Muscle of back (tissue), 3 donors: ENCODE measurements at regions not wholly inside any gene's neighbourhood (a gene's known extent, or its start where the extent isn't known, plus 50 kb on each side); places are given as distances from the start of the nearest gene placed in this dataset.

Experiments
- DNase-seq, 3 donors: peaks; one replicate each; pipeline versions ENCODE4 v3.0.0 to v3.0.0-alpha.2; 2013

- no peak for DNase-seq
Observed at GRCh38 chr7:116446212-116446855, 53.2 kb upstream of the CAV2 start.

GRCh38 chr7:116447436-116447835, 52.1 kb upstream of the CAV2 start:
- no peak for DNase-seq

DNA sequence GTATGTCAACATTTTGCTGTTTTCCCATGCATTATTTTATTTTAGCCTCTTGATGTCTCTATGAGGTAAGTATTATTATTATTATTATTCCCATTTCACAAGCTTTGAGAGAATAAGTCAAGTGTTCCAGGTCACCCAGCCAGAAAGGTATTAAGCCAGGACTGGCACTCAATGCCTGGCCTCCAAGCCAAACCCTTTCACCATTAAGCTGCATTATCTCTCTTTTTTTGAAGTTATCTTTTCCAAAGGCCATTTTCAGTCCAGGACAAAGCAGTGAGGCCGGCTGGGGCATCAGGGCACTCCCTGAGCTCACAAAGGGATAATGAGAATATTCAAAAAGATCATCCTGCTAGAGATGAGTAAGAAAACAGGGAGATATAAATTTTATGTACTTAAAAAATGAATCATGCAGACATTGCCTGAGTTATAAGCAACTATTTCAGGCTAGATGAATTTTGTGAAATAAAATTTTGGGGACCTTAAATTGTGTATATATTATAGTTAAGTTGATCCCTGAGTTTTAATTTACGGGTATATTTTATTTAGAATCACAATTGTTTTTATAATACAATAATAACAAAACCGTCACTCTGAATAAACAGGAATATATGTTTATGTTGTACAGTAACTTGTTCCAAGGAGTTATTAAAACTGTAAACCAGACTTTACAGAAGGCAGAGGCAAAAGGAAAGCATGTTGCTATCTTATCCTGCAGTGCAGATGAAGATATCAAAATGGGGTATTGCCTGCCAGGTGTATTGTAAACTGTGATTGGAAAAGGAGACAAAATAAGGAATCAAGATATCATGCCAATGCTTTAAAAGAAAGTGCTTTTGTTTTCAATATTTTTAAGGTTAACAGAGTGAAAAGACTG, 51.3 kb upstream of the CAV2 start:
- no peak for DNase-seq

- DNase-seq = no peak
Observed at GRCh38 chr7:116449441-116449840, 50.1 kb upstream of the CAV2 start.
